DMS 273 (cell line): ENCODE measurements at regions not wholly inside any gene's neighbourhood (a gene's known extent, or its start where the extent isn't known, plus 50 kb on each side); places are given as distances from the start of the nearest gene placed in this dataset.

Experiments
- DNase-seq: peaks from one replicate; lab custom pipeline; 2025; ENCODE audit not compliant: unreplicated experiment; lab: John Stamatoyannopoulos, UW

DNA sequence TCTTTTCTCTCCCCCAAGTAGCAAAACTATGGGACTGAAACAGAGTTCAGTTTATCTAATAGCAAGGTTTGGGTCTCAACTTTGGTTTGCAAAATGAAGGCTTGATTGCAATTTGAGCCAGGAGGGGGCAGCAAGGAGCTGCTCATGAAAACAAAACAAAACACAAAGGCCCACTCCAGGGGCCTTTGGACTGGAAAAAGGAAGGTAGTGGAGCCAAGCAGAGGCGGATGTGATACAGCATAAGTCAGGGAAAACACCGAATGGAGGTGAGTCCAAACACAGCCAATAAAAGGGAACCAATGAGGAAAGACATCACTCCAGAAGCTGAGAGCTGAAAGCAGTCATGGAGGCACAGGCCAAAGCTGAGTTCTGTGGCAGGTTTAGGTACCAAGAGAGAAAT is 799.7 kb upstream of the ACVR2A start:
- peak; percentile 70 for DNase-seq

DNA sequence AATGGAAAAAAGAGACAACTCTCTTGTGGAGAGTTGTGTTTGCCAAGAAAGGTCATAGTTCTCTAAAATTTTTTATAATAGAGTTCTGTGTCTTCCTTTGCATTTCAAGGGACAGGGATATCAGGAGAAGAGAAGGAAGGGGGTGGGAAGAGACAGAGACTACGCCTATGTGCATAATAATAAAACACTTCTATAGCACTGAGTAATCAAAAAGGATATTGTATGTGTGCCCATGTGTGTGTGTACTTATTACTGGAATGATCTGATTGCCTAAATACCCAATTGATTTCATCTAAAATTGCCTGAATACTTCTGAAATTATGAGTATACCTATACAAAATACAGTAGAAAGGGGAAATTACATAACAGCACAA is 803.7 kb upstream of the ACVR2A start:
- DNase-seq: no peak

DNA sequence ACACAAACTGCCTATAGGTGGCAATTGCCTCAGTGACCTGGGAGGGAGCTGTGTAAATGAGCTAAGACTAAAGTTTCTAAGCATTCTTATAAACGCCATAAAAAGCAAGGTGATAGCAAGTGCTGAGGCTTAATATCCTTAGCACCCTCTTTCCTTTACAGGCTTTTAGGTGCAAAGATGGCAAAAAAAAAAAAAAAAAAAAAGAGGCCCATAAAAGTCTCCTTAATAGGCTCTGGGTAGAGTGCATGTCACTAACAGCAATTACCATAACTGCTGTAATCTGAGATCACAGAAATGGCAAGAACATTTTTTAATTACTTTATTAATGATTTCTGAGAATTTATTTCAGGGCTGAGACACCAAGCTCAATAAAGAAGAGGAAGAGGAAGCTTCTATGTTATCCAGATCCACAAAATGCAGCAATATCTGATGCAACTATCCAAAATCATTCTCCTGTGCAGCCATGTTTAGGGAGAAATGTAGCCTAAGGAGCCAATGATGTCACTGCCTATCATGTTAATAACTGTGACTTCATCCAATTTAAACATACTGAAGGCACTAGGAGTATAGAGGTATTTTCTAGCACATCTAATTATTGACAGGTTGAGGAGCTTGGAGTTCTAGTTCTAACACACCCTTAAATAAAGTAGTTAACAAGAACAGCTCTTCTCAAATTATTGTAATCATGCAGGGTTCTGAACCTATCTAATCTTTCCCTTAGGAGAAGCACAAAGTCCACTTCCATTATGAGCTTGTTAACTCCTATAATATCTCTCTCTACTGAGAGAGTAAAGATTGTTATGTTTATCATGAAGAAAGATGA is 804.3 kb upstream of the ACVR2A start:
- DNase-seq: no peak

DNA sequence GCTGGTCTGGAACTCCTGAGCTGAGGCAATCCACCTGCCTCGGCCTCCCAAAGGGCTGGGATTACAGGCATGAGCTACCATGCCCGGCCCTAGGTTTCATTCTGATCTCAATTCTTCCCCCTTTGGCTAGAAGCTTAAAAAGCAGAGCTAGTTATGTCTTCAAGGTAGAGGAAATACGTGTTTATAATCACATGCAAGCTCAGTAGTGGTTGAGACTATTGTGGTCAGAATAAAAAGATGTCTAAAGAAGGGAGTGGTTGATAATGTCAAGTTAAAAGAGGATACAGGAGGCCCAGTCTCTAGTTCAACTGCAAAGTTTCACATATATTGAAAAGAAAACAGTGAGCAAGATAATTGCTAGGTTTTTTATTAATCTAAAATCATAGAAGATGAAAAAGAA is 807.8 kb upstream of the ACVR2A start:
- no peak for DNase-seq

DNA sequence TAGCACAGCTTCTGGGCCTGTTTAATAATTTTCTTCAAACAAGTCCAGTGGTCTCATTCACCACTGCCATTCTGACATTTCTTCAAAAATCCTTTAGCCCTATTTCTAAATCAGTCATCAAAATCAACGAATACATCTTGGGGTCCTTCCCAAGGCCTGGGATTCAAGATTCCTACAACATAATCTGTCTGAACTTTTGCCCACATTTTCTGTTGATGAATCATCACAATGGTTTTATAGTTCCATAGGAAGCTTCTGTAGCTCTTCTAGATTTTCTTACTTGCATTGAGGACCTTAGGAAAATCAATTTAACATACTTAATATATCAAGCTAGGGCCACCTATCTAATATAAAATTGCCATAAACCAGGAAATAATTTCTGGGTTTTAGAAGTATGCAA is 811.8 kb upstream of the ACVR2A start:
- DNase-seq: no peak

DNA sequence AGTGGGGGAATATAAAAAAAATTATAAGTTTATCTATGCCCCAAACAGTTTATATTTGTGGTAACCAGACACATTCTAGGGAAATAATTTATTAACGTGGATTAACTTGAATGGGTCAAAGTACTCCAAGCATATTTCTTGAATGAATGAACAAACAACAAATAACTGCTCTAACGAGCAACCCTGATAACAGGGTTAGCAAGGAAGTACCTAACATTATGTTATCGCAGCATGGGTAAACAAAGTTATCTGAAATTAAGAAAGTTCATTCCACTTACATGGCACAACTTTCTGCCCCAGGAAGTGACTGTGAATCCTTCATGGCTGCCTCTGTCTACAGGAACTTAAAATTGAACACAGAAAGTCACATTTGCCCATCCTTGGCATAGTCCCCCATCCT is 812.9 kb upstream of the ACVR2A start:
- DNase-seq: no peak

DNA sequence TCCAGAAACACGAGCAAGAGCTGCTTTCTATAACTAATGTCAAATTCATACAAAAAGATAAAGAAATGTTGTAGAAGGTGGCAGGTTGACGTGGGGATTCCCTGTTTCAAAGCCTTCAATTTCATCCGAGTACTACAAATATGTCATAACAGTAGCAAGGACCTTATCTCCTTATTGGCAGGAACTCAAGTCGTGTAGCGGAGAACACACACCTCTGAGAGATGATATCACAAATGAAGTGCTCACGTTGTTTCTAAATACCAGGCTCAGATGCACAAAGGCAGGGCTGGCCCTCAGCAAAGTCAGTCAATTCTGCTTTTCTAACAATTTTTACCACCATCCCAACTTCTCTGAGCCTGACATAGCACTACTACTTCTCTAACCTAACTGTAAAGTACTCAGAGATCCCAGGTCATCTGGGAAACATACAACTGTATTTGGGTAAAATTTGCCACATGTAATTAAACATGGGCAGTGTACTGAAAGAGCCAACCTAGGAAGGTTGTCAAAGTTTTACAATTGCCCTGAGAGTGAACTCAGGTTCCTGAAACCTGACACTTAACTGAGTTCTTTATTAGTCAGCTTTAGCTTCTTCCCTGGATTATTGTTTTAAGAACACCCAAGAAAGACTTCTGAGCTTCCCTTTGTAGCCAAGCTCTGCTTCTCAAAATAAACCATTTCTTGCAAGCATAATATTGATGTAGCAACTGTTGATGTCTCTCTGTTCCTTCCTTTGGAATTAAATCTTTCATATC is 813.7 kb upstream of the ACVR2A start:
- DNase-seq: peak; percentile 8

DNA sequence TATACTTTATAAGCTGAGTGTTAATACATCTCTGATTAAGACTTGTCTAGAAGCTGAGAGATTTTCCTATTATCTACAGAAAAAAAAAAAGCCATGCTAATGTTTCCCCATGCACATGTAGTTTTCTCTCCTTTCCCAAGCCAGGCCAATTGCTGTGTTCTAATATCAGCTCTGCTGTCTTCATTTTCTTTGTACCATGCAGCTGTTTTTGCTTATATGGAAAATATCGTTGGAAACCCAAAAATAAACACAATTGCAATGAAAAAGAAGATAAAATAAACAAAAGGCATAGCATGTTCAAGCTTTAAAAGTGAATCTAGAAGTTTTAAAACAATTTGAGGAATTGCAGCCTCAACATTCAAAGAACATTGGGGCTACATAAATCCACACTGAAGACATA is 817.4 kb upstream of the ACVR2A start:
- no peak for DNase-seq

DNA sequence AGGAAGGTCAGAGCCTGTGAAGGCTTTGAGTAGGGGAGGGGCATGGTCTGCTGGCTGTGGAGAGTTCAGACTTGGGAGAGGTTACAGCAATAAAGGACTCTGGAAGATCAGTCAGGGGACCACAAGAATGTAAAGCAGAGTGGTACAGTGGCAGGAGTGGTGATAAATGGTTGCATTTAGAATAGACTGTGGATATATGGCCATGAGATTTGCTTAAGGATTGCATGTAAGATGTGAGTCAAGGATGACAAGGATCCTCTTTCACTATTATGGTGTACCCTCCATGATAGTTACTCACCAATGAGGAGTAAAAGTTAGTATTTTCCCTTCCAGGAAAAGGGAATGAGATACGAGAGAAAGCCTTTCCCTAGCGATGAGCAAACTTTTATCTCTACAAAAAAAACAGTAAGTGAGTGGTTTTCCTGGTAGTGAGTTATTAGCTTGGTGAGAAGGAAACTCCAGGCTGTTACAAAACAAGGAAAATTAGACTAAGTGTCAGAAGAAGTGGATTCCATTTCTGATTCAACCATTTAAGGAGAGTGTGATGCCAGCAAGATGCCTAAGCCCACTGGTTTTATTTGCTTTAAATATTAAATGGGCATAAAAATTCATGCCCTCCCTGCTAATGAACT is 818.0 kb upstream of the ACVR2A start:
- DNase-seq: no peak

DNA sequence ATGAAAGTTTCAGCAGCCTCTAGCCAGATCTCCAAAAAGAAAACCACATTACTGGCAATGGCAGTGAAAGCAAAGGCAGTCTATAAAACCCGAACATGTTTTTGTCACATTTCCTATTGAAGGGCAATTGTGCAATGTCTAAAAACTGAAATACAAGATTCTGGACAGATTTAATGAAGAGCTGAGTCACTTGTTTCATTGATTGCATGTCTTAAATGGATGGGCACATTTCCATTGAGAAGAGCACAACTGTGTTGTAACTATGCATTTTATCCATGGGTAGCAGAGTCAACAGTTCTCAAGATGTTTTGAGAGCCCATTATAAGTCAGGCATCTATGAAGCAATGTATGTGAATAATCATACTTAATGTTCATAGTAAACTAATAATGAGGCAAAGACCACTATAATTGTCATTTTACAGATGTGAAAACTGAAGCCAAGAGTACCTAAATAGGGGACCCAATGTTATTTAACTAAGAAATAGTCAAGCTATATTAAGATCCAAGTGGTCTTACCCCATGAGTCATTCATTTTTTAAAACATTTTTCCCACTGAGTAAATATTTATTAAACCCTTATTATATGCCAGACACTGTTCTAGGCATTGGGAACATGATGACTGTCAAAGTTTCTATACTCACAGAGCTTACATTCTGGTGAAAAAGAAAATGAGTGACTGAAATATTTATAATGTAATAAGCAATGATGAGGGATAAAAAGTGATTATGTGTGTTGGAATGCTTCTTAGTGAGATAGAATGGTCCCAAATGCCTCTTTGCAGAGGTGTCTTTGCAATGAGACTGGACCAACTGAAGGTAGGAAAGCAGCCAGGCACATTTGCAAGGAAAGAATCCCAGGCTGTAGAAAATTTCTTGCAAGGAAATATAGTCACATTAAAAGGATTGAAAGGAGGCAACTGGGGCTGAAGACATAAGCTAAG is 818.9 kb upstream of the ACVR2A start:
- DNase-seq: no peak

DNA sequence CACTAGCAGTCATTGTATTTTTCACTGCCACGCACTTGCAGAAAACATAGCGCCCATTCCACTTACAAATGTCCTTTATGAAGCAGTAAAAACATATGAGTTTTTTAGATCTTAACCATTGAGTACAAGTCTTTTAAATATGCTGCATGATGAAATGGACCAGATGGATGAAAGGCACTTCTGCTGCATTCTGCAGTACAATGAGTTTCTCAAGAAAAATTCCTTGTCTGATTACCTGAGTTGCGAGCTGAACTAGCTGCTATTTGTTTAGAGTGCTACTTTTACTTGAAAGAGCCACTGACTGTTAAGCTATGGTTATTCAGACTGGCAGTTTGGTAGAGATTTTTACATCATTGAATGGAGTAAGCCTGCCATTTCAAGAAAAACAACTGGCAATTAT is 825.5 kb upstream of the ACVR2A start:
- no peak for DNase-seq

DNA sequence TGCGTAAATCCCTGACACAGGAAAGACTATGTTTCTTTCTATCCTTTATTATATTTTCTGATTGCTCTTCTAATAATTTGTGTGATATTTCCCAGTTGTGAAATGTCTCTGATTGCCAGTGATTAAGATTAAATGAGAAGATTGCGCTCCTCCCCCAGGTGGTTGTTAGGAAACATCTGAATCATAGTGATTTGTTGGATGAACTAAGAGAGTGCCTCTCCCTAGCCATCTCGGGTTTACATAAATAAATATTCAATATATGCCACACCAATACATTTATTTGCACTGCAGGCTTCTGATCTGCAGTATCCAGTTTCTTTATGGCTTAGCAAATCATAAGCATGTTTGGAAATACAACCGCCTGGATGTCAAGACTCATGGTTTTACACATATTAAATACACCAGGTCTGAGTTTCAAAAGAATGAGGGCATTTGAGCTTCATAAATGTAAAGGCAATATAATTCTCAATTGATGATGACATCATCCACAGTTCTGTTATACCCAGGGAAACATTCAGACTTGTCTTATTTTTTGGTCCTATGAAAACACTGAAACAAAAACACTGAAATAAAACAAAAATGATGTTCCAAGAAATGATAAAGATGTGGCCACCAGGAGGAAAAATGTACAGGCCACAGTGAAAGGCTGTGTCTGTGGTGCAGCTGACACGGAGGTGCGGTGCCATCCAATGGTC is 826.7 kb upstream of the ACVR2A start:
- no peak for DNase-seq

DNA sequence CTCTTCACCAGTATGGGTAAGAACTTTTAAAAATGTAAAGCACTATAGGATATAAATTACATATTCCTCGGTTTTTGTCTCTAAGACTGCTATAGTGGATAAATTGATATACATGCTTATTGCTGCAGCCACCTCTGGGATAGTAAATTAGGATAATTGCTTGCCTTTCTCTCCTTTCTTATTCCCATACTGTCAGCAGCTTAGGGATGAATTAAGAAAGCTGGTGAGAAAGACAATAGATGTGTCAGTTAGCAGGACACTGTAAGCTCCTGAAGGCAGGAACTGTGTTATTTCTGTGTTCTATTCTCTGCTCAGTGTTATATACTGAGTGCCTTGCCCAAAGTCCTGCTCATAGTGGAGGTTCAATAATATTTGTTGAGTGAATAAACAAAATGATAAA is 828.6 kb upstream of the ACVR2A start:
- no peak for DNase-seq

DNA sequence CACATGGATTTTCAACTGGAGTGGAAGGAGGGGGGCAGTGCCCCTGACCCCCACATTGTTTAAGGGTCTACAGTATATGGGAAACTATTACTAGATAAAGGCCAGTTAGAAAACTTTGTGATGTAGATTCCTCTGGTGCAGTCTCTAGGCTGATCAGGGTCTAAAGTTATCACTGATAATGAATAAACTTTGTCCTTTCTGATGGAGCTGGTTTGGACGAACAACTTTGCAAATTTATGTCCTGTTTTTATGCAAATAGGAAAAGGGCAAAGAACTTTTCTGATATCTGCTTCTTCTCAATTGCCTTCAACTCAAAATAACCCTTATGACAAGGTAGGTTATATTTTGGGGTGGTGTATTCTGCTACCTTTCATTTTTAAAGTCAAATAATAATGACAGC is 829.2 kb upstream of the ACVR2A start:
- DNase-seq: no peak

DNA sequence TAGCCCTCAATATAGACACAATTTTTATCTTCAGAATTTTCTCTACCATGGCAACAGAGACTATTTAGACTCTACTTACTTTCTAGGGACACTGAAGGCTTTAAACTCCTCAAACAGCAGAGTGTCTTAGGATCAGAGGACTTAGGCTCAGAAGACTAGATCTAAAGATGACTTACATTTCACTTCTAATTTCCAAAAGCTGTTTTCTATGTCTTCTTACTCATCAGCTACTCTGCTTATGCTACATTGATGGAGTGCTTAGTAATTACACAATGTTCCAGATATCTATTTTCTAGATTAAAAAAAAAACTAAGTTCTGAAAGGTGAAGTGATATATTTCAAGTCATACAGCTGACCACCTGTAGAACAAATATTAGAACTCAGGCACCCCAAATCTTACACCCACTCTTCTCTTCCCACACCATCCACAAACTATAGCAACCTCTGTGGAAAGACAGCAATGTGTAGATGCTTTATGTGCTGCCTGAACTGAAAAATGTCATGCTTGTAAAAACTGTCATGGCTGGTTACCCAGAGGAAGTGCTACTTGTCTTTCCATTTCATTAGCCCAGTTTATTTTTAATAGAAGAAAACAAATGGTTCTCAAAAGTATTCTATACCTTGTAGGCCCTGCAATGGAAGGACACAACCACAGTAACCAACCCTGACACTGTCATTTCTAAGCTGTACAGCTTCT is 831.0 kb upstream of the ACVR2A start:
- no peak for DNase-seq

DNA sequence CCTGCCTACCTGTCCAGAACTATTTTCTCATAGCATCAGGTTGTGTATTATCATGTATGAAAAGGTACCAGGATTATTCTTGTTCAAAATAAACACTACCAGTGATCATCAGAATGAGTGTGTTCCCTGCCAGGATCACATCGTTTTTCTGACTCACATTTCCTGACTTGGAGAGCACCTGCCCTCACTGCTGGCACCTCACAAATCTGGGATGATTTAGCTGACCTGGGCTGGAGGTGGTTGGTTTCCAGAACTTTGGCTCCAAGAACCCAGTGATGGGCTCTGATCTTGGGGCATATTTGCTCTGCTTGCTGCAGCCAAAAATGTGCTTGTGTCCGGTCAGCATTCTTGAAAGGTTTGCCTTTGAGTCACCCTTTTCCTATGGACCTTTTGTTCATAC is 836.3 kb upstream of the ACVR2A start:
- no peak for DNase-seq

DNA sequence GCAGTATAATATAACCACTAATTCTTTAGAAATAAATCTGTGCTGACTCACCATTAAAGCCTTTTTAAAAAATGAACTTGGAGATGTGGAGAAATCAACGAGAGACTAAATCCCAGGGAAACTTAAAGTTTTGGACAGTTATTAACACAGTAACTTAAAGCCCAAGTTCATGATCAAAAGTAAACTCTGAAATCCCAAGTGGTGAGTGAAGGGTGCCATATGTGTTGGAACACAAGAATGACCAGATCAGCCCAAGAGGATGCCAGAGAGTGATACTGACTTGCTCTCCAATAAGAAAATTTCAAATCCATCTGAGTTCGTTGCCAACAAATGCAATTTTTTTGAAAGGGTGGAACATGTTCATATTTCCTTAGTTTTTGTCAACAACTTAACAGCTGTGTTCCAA is 838.1 kb upstream of the ACVR2A start:
- DNase-seq: no peak

DNA sequence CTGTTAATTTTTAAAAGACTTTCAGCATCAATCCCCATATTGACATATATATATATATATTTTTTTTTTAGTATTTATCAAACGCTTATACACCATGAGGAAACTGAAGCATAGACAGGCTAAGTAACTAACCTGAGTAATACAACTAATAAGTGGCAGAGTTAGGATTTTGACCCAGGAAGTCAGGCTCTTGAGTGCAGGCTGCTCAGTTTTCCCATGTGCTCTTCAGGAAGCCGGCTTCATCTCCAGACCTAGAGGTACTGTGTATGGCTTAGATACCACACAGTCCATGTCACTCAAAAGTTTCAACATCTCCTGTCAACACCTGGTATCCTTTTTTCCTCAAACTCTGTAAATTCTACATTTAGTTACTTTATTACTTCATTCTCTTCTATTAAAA is 841.7 kb upstream of the ACVR2A start:
- no peak for DNase-seq

DNA sequence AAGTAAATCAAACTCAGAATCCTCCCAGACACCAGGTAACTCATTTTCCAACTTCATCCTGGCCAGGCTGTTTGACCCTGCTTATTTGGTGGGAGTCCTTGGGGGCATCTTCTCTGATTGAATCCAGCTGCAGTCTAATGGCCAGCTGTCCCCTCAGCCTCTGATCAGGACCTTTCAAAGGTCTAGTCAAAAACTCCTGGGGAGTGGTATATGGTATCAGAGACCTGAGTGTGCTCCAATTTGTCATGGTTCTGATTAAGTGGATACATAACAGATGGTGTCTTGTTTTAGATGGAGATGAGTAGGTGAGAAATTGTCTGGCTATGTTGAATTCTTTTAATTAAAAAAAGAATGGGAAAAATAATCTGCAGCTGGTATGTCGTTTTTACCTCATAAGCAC is 842.6 kb upstream of the ACVR2A start:
- DNase-seq: peak; percentile 16

DNA sequence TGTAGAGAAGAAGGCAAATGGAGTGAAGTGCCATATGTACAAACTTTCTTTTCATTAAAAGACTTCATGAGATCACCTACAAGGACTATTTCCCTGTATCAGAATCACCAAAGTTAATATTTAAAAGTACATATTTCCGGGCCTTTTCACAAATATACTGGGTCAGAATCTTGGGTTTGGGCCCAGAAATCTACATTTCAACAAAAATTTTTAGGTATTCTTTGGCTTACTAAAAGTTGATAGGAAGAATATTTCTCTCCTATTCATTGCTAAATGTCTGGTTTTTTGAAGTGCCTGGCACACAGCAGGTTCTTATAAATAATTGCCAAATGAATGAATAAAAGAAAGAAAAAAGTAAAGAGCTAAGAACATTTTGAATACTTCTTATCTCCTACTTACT is 843.8 kb upstream of the ACVR2A start:
- no peak for DNase-seq
